NOMO-1 treated with DMSO at 0.1 percent for 48 hours (cell line): ENCODE measurements at regions not wholly inside any gene's neighbourhood (a gene's known extent, or its start where the extent isn't known, plus 50 kb on each side); places are given as distances from the start of the nearest gene placed in this dataset.
"Not testable (repeated sequence)": the region's sequence is repeated elsewhere in the genome, so short reads cannot be mapped to it uniquely, and the experiment has no call there.

ENCODE experiments used
- DNase-seq: peaks from one replicate; lab custom pipeline; 2025; ENCODE audit not compliant: unreplicated experiment; lab: John Stamatoyannopoulos, UW

- DNase-seq, result no peak
Measured at GRCh38 chr6:51289041-51289440, 470.4 kb downstream of the TFAP2B start.

- DNase-seq, result no peak
Measured at GRCh38 chr6:51292659-51293058, 474.0 kb downstream of the TFAP2B start.

GRCh38 chr6:51299621-51300380 lies 481.1 kb downstream of the TFAP2B start:
- DNase-seq, result no peak

GRCh38 chr6:51300510-51300909 lies 481.8 kb downstream of the TFAP2B start:
- no peak for DNase-seq

GRCh38 chr6:51301962-51302361 lies 483.3 kb downstream of the TFAP2B start:
- peak; percentile 15 for DNase-seq

GRCh38 chr6:51302431-51302830 lies 483.8 kb downstream of the TFAP2B start:
- DNase-seq, result peak; percentile 44

GRCh38 chr6:51303338-51303737 lies 484.7 kb downstream of the TFAP2B start:
- DNase-seq, result peak; percentile 94

- no peak for DNase-seq
Measured at GRCh38 chr6:51314965-51315364, 496.3 kb downstream of the TFAP2B start.

GRCh38 chr6:51318674-51319073 lies 500.0 kb downstream of the TFAP2B start:
- no peak for DNase-seq

- DNase-seq, result not testable (repeated sequence)
Measured at GRCh38 chr6:51321477-51321876, 502.8 kb downstream of the TFAP2B start.

GRCh38 chr6:51322505-51322904 lies 503.8 kb downstream of the TFAP2B start:
- DNase-seq, result no peak

GRCh38 chr6:51323056-51323455 lies 504.4 kb downstream of the TFAP2B start:
- DNase-seq, result no peak

GRCh38 chr6:51330971-51331370 lies 512.3 kb downstream of the TFAP2B start:
- DNase-seq, result no peak

GRCh38 chr6:51335543-51335942 lies 516.9 kb downstream of the TFAP2B start:
- DNase-seq, result no peak

- no peak for DNase-seq
Measured at GRCh38 chr6:51336185-51336584, 517.5 kb downstream of the TFAP2B start.

GRCh38 chr6:51337277-51337676 lies 518.6 kb downstream of the TFAP2B start:
- DNase-seq, result no peak

GRCh38 chr6:51339108-51339507 lies 520.4 kb downstream of the TFAP2B start:
- no peak for DNase-seq

- DNase-seq, result no peak
Measured at GRCh38 chr6:51339728-51340127, 521.1 kb downstream of the TFAP2B start.

- DNase-seq, result no peak
Measured at GRCh38 chr6:51342393-51342792, 523.7 kb downstream of the TFAP2B start.

- no peak for DNase-seq
Measured at GRCh38 chr6:51349857-51350256, 531.2 kb downstream of the TFAP2B start.

GRCh38 chr6:51350308-51350904 lies 531.7 kb downstream of the TFAP2B start:
- peak; percentile 26 for DNase-seq

- no peak for DNase-seq
Measured at GRCh38 chr6:51352506-51353029, 533.9 kb downstream of the TFAP2B start.
